ENCODE measurements at regions not wholly inside any gene's neighbourhood (a gene's known extent, or its start where the extent isn't known, plus 50 kb on each side); places are given as distances from the start of the nearest gene placed in this dataset.

DNA sequence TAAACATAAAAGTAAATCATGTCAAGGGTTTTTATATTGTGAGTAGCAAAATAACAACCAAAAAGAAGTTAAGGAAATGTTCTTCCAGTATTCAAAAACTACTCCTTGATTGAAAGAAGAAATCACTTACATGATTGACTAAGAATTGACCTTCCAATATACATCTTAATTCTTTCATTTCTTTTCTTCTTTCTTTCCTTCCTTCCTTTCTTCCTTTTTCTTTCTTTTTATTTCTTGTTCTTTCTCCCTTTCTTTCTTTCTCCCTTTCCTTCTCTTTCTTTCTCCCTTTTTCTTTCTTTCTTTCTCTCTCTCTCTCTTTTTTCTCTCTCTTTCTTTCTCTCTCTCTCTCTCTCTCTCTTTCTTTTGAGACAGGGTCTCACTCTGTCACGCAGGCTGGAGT lies 60.7 kb upstream of the SOX9 start:
- H3K4me3 Mint-ChIP-seq = no peak overlapping the region
- Histone ChIP-seq H3K27me3 (ENCODE audit: insufficient read depth) (no peaks in the 10 kb centered on the region), H3K79me2 (replicated peaks; ENCODE audit: insufficient read depth) (no peaks in the 10 kb centered on the region), H3K4me2 (no peak overlapping the region), H3F3A (replicated peaks; ENCODE audit: low read depth) (no peaks in the 10 kb centered on the region), H3K4me1 (ENCODE audit: insufficient read depth) (peaks cover 5% of the 10 kb centered on the region; the same call in 1 of the 2 replicates), H3K36me3 (ENCODE audit: insufficient read depth) (no peaks in the 10 kb centered on the region), H3K9me2 (ENCODE audit: insufficient read depth) (no peaks in the 10 kb centered on the region), H3K27ac (ENCODE audit: low read depth) (no peak overlapping the region), H2AFZ (no peak overlapping the region), H4K20me1 (replicated peaks; ENCODE audit: insufficient read depth) (no peaks in the 10 kb centered on the region), H3K4me3 (no peak overlapping the region)
- H3K27me3 Mint-ChIP-seq (ENCODE audit: insufficient read depth, low read depth, poor library complexity) = peaks cover 2% of the 10 kb centered on the region
- H3K9me3 Mint-ChIP-seq = no peaks in the 10 kb centered on the region
- no peak overlapping the region for H3K27ac Mint-ChIP-seq
- H3K36me3 Mint-ChIP-seq (ENCODE audit: low read depth) = no peaks in the 10 kb centered on the region
- DNase-seq (ENCODE audit: low spot score) (no peak), ATAC-seq (no peak)
- no peak for TF ChIP-seq STAT1 (IDR thresholded peaks at IDR 0.05; ENCODE audit: unreplicated experiment)
- TF ChIP-seq EZH2 (IDR thresholded peaks at IDR 0.05; ENCODE audit: low read depth, unreplicated experiment) = no peak
- no peak for TF ChIP-seq ZNF331 (CRISPR knock-in tag; IDR thresholded peaks at IDR 0.05; ENCODE audit: low read depth)
- TF ChIP-seq JUNB (IDR thresholded peaks at IDR 0.05; ENCODE audit: unreplicated experiment) = no peak
- TF ChIP-seq, protein P1, sequence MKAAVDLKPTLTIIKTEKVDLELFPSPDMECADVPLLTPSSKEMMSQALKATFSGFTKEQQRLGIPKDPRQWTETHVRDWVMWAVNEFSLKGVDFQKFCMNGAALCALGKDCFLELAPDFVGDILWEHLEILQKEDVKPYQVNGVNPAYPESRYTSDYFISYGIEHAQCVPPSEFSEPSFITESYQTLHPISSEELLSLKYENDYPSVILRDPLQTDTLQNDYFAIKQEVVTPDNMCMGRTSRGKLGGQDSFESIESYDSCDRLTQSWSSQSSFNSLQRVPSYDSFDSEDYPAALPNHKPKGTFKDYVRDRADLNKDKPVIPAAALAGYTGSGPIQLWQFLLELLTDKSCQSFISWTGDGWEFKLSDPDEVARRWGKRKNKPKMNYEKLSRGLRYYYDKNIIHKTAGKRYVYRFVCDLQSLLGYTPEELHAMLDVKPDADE (IDR thresholded peaks at IDR 0.05) = no peak
- TF ChIP-seq, protein P2, sequence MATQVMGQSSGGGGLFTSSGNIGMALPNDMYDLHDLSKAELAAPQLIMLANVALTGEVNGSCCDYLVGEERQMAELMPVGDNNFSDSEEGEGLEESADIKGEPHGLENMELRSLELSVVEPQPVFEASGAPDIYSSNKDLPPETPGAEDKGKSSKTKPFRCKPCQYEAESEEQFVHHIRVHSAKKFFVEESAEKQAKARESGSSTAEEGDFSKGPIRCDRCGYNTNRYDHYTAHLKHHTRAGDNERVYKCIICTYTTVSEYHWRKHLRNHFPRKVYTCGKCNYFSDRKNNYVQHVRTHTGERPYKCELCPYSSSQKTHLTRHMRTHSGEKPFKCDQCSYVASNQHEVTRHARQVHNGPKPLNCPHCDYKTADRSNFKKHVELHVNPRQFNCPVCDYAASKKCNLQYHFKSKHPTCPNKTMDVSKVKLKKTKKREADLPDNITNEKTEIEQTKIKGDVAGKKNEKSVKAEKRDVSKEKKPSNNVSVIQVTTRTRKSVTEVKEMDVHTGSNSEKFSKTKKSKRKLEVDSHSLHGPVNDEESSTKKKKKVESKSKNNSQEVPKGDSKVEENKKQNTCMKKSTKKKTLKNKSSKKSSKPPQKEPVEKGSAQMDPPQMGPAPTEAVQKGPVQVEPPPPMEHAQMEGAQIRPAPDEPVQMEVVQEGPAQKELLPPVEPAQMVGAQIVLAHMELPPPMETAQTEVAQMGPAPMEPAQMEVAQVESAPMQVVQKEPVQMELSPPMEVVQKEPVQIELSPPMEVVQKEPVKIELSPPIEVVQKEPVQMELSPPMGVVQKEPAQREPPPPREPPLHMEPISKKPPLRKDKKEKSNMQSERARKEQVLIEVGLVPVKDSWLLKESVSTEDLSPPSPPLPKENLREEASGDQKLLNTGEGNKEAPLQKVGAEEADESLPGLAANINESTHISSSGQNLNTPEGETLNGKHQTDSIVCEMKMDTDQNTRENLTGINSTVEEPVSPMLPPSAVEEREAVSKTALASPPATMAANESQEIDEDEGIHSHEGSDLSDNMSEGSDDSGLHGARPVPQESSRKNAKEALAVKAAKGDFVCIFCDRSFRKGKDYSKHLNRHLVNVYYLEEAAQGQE (IDR thresholded peaks at IDR 0.05; ENCODE audit: unreplicated experiment) = no peak
- TF ChIP-seq POLR2AphosphoS5 (IDR thresholded peaks at IDR 0.05; ENCODE audit: low read depth) = no peak
- TF ChIP-seq, protein P3, sequence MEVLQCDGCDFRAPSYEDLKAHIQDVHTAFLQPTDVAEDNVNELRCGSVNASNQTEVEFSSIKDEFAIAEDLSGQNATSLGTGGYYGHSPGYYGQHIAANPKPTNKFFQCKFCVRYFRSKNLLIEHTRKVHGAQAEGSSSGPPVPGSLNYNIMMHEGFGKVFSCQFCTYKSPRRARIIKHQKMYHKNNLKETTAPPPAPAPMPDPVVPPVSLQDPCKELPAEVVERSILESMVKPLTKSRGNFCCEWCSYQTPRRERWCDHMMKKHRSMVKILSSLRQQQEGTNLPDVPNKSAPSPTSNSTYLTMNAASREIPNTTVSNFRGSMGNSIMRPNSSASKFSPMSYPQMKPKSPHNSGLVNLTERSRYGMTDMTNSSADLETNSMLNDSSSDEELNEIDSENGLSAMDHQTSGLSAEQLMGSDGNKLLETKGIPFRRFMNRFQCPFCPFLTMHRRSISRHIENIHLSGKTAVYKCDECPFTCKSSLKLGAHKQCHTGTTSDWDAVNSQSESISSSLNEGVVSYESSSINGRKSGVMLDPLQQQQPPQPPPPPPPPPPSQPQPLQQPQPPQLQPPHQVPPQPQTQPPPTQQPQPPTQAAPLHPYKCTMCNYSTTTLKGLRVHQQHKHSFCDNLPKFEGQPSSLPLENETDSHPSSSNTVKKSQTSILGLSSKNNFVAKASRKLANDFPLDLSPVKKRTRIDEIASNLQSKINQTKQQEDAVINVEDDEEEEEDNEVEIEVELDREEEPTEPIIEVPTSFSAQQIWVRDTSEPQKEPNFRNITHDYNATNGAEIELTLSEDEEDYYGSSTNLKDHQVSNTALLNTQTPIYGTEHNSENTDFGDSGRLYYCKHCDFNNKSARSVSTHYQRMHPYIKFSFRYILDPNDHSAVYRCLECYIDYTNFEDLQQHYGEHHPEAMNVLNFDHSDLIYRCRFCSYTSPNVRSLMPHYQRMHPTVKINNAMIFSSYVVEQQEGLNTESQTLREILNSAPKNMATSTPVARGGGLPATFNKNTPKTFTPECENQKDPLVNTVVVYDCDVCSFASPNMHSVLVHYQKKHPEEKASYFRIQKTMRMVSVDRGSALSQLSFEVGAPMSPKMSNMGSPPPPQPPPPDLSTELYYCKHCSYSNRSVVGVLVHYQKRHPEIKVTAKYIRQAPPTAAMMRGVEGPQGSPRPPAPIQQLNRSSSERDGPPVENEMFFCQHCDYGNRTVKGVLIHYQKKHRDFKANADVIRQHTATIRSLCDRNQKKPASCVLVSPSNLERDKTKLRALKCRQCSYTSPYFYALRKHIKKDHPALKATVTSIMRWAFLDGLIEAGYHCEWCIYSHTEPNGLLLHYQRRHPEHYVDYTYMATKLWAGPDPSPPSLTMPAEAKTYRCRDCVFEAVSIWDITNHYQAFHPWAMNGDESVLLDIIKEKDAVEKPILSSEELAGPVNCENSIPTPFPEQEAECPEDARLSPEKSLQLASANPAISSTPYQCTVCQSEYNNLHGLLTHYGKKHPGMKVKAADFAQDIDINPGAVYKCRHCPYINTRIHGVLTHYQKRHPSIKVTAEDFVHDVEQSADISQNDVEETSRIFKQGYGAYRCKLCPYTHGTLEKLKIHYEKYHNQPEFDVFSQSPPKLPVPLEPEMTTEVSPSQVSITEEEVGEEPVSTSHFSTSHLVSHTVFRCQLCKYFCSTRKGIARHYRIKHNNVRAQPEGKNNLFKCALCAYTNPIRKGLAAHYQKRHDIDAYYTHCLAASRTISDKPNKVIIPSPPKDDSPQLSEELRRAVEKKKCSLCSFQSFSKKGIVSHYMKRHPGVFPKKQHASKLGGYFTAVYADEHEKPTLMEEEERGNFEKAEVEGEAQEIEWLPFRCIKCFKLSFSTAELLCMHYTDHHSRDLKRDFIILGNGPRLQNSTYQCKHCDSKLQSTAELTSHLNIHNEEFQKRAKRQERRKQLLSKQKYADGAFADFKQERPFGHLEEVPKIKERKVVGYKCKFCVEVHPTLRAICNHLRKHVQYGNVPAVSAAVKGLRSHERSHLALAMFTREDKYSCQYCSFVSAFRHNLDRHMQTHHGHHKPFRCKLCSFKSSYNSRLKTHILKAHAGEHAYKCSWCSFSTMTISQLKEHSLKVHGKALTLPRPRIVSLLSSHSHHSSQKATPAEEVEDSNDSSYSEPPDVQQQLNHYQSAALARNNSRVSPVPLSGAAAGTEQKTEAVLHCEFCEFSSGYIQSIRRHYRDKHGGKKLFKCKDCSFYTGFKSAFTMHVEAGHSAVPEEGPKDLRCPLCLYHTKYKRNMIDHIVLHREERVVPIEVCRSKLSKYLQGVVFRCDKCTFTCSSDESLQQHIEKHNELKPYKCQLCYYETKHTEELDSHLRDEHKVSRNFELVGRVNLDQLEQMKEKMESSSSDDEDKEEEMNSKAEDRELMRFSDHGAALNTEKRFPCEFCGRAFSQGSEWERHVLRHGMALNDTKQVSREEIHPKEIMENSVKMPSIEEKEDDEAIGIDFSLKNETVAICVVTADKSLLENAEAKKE (CRISPR knock-in tag; IDR thresholded peaks at IDR 0.05) = no peak
- TF ChIP-seq NANOG (IDR thresholded peaks at IDR 0.05; ENCODE audit: borderline replicate concordance) = no peak
- TF ChIP-seq ZNF114 (CRISPR knock-in tag; IDR thresholded peaks at IDR 0.05) = no peak
- peaks cover 16% of the 10 kb centered on the region for H3K4me1 Mint-ChIP-seq

Measured in GM23338 (cell line).